ENCODE measurements at regions not wholly inside any gene's neighbourhood (a gene's known extent, or its start where the extent isn't known, plus 50 kb on each side); places are given as distances from the start of the nearest gene placed in this dataset.
"Not testable (repeated sequence)": the region's sequence is repeated elsewhere in the genome, so short reads cannot be mapped to it uniquely, and the experiment has no call there.

GRCh38 chr4:101730291-101731117 is 60.0 kb upstream of the BANK1 start:
- DNase-seq, result peak; percentile 4 to 5

DNA sequence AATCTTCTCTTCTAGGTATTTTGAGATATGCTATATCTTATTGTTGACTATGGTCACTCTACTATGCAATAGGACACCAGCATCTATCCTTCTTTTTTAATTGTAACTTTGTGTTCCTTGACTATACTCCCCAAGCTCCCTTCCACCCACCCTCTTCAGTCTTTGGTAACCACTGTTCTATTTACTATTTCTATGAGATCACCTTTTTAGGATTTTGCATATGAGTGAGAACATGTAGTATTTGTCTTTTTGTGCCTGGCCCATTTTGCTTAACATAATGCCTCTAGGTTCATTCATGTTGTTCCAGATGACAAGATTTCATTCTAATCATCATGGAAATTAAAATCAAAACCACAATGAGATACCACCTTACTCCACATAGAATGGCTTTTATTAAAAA is 63.3 kb upstream of the BANK1 start:
- DNase-seq, result no peak

DNA sequence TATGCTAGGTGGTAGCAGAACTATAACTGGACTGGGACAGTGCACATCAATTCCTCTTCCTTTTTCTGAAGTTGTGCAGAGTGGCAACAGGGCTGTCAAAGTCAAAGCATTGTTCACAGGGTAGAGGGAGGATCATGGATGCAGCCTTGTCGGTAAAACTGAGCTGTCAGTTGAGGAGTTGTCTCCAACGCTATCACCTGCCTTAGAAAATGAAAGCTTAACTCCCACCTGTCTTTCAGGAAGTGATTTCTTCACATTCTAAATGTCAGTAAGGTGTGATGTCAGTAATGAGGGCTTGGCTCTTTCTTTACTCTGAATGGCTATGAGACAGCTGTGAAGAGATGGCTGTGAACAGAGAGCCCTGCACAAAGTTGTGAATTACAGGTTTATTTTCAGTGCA is 66.4 kb upstream of the BANK1 start:
- no peak for DNase-seq

GRCh38 chr4:101718810-101719209 is 71.7 kb upstream of the BANK1 start:
- no peak for DNase-seq

DNA sequence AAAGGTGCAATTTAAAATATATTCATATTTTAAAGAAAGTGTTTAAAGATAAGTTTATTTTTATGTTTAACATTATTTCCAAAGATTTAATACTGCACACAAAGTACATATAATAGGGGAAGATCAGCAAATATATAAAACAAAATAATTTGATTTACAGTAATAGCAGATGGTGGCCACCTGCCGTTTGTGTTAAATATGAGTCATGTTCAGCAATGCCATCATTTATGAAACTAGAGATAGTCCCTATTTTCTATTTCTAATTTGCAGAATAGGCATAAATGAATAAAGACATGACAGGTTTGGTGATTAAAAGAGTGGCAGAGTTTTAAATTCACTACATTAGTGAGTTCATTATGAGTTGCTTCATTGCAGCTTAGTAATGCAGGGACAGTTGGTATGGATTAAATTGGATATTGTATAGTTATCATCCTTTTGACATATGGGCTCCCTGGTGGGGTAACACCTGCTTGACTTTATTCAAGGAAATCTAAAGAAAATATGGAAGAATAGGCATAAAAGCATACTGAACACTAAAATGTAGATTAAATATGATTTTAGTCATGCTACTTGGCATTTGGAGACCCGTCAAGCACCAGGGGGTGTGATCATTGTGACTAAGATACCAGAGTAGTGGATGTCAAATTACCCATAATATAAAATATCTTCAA is 78.8 kb upstream of the BANK1 start:
- DNase-seq, result no peak

- no peak for DNase-seq
These were observed 79.7 kb upstream of the BANK1 start for GRCh38 chr4:101710806-101711205.

GRCh38 chr4:101708293-101709039 is 82.1 kb upstream of the BANK1 start:
- DNase-seq, result no peak

GRCh38 chr4:101707596-101707995 is 82.9 kb upstream of the BANK1 start:
- no peak for DNase-seq

DNA sequence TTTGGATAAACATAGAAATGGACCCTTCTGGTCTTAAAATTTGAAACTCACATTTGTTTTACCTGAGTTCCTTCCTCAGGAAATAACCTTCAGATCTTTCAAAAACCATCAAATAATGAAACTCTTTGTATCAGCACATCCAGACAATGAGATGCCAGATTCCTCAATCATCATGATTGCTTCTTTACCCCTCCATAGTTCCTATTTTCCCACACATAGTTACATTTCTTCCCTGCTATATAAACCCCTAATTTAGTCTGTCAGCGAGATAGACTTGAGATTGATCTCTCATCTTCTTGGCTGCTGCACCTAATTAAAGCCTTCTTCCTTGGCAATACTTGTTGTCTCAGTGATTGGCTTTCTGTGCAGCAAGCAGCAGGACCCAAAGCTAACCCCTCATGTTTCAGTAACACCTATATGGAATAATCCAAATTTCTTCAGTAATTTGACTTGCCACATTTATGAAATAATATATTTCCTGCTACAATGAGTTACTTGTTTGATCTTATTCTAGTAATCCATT is 83.9 kb upstream of the BANK1 start:
- DNase-seq, result no peak

DNA sequence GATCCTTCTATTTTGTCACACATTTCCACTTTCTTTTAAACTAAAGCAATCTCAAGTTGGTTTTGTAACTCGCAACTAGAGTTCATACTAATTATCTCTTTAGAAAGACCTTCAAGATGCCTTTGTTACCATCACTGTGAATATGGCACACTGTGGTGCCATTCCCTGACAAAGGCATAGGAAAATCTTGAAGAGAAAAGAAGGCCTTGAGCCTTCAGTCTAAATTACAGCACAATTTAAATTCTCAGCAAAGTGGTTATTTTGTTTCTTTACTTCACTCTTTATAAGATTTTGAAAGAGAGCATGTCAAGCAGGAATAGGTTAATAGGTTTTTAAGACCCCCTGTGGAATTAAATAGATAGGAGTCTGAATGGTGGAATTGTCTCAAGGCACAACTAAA is 89.0 kb upstream of the BANK1 start:
- DNase-seq, result no peak

- no peak for DNase-seq
These were observed 90.9 kb upstream of the BANK1 start for GRCh38 chr4:101699441-101700124.

GRCh38 chr4:101697266-101697665 is 93.3 kb upstream of the BANK1 start:
- DNase-seq, result no peak

DNA sequence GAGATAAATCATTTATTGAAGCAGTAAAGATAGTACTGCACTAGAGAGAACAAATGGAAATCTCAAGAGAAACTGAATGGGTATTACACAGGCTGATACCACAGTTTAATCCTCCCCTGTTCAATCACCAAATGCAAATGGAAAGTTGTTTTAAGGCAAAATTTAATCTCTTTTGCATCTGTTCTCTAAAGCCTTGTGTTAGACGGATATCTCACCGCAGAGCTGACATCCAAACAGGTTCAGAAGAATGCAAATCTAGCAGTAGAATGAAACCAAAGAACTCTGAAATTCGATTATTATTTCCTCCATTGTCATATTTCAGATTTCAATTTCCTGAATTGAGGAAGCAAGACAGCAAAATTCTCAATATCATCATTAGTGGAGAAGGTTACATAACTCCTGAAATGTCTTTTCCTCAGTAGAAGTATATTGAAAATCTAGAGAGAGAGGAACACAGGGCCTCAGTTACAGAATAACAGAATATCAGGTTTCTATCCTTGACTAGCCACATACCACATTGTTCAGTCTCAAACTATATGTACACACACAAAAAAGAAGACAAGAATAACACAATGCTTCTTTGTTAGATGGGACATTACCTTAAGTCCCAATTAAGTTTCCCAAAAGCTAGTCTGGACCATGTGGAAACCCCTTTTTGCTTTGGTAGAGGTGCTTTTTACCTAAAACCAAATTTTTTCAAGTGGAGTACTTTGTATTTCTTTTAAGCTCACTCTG is 94.1 kb upstream of the BANK1 start:
- DNase-seq, result no peak

DNA sequence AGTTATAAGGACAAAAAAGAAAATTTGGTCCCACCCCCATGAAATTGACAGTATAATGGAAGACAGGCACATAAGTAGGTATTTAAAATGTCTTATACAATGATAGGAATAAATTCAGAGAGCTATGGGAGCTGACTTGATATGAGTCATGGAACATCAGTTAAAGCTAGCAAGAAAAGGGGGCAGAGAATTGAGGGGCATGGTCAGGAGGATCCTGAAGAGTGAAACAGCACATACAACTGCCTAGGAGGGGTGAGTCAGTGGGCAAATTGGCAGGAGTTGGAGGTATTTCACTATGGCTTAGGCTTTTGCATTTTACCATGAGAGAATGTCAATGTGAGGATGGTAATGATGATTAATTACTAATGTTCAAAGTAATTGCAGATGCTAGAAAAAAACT is 95.4 kb upstream of the BANK1 start:
- DNase-seq, result no peak

GRCh38 chr4:101694403-101694802 is 96.1 kb upstream of the BANK1 start:
- DNase-seq, result not testable (repeated sequence)

- DNase-seq, result no peak
These were observed 96.6 kb upstream of the BANK1 start for GRCh38 chr4:101693842-101694398.

GRCh38 chr4:101689220-101689619 is 101.3 kb upstream of the BANK1 start:
- no peak for DNase-seq

DNA sequence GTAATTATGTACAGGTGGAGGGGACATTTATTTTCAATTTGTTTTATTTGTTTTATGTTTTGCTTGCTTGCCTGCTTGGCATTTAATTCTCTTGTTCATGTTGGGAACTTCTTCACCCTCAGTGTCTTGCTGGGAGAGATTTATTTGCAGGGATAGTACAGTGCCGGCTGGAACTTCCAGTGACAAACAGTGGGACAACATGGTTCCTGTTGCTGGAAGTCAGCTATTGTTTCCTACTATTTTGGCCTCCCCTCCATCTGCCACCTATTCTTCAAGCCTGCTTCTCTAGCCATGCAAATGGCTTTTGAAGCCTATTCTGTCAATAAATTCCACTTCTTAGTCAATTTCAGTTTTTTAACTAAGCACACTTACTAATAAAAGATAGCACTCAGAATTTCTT is 105.4 kb upstream of the BANK1 start:
- DNase-seq, result no peak

DNA sequence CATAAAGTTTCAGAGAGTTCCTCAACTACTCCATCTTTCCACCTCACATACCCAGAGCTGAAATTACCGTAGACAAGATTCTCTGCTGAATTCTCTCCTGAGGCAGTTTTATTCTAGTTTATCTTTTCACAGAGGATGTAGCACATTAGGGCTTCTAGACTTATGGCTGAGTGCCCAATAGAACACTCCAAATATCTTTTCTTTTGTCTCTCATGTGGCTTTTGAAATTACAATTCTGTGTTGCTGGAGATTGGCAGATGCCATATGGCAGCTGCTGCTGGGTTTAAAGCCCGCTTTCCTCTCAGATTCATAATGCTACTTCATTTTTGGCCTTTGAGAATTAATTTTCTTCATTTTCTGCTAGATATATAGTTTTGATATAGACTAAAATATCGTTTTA is 107.6 kb upstream of the BANK1 start:
- DNase-seq, result no peak

DNA sequence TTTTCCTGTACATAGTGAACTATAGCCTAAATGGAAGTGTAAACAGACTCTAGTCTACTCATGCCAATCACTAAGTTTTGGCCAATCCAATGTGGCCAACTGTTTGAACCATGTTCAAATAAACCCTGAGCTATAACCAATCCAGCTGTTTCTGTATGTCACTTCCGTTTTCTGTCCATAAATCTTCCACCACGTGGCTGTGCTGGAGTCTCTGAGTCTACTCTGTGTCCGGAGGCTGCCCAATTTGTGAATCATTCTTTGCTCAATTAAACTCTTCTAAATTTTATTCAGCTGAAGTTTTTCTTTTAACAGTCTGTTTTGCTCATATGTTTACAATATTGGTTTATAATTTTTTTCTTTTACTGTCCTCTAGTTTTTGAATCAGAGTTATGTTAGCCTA is 112.3 kb upstream of the BANK1 start:
- no peak for DNase-seq

DNA sequence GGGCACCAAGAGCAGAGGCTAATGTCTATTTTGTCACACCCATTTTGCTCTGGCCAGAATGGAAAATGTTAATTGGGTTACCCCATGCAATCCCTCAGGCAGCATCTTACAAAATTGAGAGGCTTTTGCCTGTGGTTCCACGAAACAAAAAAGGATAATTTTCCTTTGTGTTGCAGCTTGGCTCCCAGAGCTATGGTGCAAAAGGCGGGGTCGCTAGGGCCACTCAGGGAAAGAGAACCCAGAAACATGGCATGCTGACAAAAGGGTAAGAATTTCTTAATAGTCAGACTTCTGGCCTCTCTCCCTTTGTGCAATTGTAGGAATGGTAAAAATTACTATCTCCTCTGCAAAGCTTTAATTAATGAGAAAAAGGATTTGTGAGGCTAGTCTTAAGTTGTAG is 119.6 kb upstream of the BANK1 start:
- no peak for DNase-seq

GRCh38 chr4:101670370-101670769 is 120.2 kb upstream of the BANK1 start:
- no peak for DNase-seq
